ENCODE measurements at regions not wholly inside any gene's neighbourhood (a gene's known extent, or its start where the extent isn't known, plus 50 kb on each side); places are given as distances from the start of the nearest gene placed in this dataset.

DNA sequence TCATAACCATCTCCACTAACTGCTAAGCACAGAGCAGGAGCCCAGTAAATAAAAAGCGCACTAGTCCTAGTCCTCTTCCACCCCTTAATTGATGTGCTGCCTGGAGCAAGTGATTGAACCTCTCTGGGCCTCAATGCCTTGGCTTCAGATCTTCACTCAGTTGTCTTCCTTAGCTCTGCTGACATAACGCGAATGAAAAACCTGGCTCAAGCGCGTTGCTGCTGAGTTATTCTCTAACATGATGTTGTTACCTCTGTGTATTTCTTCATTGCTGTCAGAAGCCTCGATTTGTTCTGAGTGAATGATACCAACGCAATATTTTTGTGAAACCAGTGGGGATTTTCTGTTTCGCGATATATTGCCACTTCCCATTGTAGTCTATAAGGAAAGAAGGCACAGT lies 185.1 kb upstream of the CCND2 start:
- TF ChIP-seq GATA2 (IDR thresholded peaks at IDR 0.05; ENCODE audit: insufficient read depth, insufficient read length, low read depth, low read length), result no peak
- TF ChIP-seq, protein P1, sequence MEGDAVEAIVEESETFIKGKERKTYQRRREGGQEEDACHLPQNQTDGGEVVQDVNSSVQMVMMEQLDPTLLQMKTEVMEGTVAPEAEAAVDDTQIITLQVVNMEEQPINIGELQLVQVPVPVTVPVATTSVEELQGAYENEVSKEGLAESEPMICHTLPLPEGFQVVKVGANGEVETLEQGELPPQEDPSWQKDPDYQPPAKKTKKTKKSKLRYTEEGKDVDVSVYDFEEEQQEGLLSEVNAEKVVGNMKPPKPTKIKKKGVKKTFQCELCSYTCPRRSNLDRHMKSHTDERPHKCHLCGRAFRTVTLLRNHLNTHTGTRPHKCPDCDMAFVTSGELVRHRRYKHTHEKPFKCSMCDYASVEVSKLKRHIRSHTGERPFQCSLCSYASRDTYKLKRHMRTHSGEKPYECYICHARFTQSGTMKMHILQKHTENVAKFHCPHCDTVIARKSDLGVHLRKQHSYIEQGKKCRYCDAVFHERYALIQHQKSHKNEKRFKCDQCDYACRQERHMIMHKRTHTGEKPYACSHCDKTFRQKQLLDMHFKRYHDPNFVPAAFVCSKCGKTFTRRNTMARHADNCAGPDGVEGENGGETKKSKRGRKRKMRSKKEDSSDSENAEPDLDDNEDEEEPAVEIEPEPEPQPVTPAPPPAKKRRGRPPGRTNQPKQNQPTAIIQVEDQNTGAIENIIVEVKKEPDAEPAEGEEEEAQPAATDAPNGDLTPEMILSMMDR (IDR thresholded peaks at IDR 0.05; ENCODE audit: extremely low read depth in 1 of 2, insufficient read depth in 1 of 2, low read depth in 1 of 2, low read length in 2 of 2), result no peak
- TF ChIP-seq POLR2A (IDR thresholded peaks at IDR 0.05; ENCODE audit: low read depth, low read length), result no peak
- TF ChIP-seq MYC (IDR thresholded peaks at IDR 0.05; ENCODE audit: low read depth, low read length), result no peak
- no peak for TF ChIP-seq EZH2 (IDR thresholded peaks at IDR 0.05; ENCODE audit: borderline replicate concordance, low read depth, low read length, severe bottlenecking)

Measured in endothelial cell of umbilical vein (primary cell).